ENCODE measurements at regions not wholly inside any gene's neighbourhood (a gene's known extent, or its start where the extent isn't known, plus 50 kb on each side); places are given as distances from the start of the nearest gene placed in this dataset.
A peak's percentile ranks its signal among the peaks of the same experiment; 100 is the strongest.
"Not testable (repeated sequence)": the region's sequence is repeated elsewhere in the genome, so short reads cannot be mapped to it uniquely, and the experiment has no call there.

DNA sequence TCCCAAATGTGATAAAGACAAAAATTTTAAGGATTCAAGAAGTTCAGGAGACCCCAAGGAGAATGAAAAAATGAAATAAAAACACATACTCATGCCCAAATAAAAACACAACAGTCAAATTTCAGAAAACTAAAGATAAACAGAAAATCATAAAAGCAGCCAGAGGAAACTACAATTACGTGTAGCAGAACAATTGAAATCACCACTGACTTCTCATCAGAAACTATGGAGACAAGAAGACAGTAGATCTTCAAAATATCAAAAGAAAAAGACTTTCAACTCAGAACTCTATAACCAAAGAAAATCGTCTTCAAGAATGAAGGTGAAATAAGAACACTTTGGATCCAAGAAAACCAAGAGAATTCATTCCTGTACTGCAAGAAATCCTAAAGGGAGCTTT, 54.9 kb downstream of the DIO3 start:
- no peak for DNase-seq (ENCODE audit: extremely low read depth in 1 of 2, low read depth in 1 of 2)

DNA sequence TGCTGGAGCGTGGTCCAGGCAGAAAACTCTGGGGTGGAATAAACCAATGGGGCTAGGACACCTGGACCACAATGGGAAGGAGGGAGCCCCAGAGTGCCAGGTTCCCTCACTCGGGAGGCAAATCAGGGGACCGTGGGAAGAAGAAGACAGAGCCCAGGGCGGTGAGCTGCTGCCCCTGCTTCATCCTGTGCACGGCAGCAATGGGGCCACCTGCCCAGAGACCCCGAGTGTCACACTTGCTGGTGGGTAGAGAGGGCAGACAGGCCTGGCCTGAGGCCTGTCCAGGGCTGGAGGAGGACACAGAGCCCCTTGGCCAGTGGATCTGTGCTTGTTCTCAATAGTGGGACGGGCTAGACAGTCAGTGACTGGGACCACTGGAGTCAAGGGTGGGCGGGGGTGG, 58.2 kb downstream of the DIO3 start:
- no peak for DNase-seq (ENCODE audit: extremely low read depth in 1 of 2, low read depth in 1 of 2)

DNA sequence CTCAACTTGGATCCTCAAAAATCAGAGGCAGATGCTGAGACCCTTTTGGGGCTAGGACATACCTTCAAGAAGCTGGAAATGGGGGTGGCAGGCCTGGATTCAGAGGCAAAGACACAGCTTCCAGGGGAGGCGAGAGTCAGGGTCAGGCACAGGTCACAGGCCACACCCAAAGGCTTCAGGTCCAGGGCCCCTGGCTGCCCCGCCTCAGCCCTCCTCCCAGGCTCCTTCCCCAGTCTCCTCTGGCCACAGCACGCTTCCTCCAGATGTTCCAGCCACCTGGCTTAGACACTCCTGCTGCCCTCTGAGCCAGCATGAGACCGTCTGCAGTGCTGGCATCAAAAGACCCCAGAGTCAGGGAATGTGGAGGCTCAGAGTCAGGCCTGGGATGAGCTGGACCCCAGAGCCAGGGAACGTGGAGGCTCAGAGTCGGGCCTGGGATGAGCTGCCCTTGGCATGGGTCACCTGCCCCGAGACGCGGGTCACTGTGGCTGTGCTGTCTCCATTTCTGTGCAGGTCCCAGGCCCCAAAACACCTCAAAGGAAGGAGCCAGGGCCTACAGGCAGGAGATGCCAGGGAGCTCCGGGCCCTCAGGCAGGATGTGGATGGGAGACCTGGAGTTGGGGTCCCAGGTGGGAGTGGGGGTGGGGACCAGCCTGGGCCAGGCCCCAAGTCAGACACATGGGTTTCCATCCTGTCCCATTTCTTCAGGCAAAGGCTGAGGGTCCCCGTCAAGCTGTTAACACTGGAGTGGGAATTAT, 58.9 kb downstream of the DIO3 start:
- DNase-seq (ENCODE audit: extremely low read depth in 1 of 2, low read depth in 1 of 2), result no peak

DNA sequence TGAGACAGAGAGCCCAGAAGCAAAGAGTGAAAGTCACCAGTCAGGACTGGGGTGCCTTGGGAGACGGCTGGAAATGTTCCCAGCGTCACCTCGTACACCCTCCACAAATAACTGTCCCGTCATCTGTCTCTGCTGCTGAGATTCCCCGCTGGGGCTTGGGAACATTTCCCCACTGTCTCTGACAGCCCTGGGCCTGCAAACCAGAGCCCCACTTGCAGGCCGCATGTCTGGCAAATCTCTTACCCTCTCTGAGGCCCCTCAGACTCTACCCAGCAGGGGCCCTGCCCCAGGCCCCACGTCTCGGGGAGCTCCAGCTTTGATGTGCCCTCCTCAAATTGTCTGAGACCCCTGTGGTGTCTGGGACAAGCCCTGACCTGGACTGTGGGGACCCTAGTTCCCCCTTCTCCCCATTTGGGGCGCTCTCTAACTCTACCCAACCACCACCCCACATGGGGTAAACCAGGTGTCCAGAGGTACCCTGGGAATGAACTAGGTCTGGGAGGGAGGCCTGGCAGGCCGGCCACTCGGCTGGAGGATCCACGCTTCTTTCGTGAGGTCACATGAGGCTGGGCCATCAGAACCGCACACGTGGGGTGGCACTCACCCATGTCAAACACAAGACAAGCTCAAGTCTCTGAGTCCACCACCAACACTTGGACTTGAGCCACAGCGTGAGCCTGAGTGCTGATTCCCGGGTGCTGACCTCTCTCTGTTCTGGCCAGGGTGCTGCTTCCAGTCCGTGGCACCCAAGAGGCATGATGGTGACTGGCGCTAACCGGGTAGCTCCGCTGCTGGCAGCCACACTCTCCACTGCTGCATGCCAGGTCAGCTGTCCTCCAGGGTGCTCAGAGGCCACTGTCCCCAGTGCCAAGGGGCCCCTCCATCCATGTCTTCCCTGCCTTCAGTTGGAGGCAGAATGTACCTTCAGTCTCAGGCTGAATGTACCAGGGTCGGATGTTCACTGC, 59.8 kb downstream of the DIO3 start:
- no peak for DNase-seq (ENCODE audit: extremely low read depth in 1 of 2, low read depth in 1 of 2)

DNA sequence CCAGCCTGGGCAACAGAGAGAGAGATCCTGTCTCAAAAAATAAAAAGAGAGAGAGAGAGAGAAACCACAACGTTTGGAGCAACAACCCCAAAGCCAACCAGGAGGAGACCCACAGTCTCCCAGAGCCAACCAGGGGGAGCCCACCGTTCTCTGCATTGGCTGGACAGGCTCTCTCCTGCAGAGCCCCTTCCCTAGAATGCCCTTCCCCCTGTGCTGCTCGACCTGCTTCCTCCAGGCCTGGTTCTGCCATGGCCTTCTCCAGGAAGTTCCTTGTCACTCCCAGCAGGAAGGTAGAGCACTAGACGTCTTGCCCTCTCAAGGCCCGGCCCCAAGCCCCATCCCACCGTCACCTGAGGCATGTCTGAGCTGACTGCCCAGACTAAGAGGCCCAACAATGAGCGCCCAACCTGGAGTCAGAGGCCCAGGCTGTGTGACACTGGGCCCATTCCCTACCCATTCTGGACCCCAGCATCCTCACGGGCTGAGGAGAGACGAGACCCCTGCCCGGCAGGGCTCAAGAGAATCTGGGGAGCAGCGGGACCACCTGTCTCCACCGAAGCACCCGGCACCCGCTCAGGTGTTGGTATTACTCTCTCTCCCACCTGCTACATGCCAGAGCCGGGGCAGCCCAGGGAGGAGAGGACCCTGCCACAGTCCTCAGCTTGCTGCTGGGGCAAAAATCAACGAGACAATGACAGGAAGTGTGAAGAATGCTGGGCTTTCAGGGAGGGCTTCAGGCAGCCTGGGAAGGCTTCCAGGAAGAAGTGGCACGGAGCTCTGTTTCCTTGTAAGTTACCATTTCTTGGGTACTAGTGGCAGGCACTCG, 61.2 kb downstream of the DIO3 start:
- DNase-seq (ENCODE audit: extremely low read depth in 1 of 2, low read depth in 1 of 2), result no peak

DNA sequence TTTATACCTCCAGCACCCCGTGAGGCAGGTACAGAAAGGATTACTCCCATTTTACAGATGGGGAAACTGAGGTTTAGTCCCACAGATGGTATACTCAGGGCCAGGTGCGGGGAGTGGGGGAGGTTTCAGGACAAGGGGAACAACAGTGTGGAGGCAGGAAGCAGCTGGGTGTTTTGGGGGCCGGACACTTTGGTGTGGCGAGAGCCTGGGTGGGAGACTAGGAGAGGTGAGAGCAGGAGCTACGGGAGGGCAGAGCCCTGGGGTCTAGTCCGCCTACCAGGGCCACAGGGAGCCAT, 61.7 kb downstream of the DIO3 start:
- no peak for DNase-seq (ENCODE audit: extremely low read depth in 1 of 2, low read depth in 1 of 2)

DNA sequence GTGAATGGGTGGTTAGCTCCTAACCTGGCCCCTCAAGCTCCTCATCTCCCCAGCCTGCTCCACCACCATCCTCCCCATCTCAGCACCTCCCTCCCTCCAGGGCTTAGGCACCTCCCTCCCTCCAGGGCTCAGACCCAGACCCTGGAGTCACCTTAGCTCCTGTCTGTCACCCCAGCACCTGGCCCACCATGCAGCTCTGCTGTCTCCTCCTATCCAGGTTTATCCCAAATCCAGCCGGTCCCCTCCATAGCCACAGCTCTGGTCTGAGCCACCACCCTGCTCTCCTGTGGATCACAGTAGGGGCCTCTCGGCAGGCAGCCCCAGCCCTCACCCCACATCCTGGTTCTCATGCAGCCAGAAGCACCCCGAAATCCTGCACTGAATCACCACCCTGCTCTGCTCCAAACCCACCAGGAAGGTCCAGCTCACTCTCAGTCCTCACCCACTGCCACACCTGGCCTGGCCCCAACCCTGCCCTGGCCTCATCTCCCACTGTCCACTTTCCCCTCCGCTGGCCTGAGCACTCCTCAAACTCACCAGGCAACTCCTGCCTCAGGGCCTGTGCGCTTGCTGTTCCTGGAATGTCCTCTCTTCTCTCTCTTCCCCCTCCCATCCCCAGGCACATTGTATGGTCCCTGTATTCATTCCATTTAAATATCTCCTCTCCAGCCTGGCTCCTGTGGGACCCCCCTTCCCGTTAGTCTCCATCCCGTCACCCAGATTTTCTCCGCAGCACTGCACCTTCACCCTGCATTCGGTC, 62.6 kb downstream of the DIO3 start:
- no peak for DNase-seq (ENCODE audit: extremely low read depth in 1 of 2, low read depth in 1 of 2)

DNA sequence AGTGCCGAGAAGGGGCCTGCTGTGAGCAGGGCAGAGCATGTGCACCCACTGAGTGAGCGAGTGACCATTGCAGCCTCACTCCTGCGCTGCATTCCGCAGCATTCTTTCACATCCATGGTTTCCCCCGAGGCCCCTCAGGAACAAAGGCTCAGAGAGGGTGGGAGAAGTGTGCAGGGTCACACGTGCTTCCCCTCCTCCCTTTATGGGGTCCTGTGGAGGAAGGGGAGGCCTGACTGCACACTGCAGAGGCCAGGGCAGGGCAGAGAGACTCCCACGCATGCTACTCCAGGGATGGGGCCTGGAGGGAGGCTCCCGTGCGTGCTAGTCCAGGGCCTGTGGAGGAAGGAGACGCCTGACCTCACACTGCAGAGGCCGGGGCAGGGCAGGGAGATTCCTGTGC, 63.2 kb downstream of the DIO3 start:
- DNase-seq (ENCODE audit: extremely low read depth in 1 of 2, low read depth in 1 of 2), result no peak

DNA sequence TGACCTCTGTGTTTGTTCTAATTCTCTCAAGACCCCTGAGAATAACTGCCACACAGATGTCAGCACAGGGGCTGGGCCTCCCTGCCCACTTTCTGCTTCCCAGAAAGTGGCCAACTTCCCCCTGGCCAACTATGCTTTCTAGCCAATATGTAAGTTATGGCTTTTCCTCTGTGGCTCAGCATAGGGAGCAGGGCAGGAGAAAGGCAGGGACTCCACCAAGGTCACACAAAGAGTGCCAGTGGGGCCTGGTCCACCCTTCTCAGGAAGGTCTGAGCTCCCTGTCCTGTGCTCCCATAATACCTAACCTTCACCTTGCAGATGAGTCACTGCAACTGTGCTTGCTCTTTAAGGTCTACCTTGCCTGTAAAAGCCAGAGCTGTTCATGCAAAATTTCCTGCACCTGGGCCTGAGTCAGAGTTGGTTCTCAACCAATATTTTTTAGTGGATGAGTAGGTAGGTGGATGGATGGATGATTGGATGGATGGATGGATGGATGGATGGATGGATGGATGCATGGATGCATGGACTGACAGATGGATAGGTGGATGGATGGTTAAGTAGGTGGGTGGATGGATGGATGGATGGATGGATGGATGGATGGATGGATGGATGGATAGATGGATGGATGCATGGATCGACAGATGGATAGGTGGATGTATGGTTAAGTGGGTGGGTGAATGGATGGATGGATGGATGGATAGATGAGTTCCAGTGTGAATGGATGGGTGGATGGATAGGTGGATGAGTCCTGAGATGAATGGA, 64.2 kb downstream of the DIO3 start:
- DNase-seq (ENCODE audit: extremely low read depth in 1 of 2, low read depth in 1 of 2), result no peak

DNA sequence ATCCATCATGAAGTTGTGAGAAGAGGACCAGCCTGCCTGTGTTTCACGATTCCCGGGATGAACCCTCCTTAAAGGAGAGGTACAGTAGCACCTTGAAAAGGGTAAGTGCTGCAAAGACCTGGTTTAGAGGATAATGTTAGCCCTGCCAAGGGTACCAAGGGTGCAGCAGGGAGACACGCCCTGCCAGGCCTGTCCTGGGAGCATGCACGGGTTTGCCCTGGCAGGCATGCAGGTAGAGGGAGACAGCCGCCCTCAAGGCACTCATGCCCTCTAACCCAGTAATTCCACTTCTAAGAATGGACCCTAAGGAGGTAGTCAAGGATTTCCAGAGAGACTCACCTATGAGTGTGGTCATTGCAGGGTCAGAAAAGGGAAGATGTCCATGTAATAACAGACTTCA, 65.0 kb downstream of the DIO3 start:
- DNase-seq (ENCODE audit: extremely low read depth in 1 of 2, low read depth in 1 of 2), result no peak

DNA sequence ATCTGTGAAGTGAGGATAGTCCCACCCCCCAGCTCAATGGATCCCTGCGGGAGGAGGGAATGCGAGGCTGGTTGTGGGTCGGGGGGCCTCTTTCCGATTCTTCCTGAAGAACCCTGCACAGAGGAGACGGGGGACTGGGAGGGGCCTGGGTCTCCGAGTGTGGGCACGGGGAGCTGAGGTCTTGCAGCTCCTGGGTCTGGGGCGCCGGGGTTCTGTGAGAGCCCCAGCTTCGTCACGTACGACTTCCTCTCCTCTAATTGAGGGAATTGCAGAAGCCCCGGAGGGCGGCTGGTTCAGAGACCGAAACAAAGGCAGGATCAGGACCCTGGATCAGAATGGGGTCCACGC, 66.6 kb downstream of the DIO3 start:
- DNase-seq (ENCODE audit: extremely low read depth in 1 of 2, low read depth in 1 of 2), result no peak

DNA sequence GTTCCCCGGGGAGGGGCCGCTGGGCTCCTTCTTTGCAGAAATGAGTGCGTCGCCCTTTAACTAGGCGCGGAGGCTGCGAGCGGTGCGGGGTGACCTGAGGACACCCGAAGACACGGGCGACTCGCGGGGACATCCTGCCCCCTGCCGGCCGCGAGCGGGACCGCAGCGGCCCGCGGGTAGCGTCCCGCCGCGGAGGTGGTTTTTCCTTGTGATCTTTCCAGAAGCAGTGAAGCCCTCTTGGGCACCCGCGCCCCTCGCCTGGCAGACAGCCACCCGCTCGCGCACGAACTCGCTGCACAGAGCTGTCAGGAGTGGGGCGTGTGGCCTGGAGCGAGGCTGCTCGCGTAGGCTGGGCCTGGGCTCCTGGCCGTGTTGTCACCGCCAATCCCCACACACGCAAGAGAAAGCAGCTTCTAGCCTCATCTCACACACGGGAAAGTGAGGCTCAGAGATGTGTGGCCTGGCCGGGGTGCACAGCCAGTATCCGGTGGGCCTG, 67.2 kb downstream of the DIO3 start:
- peak; percentile 44 to 55 for DNase-seq (ENCODE audit: extremely low read depth in 1 of 2, low read depth in 1 of 2)

DNA sequence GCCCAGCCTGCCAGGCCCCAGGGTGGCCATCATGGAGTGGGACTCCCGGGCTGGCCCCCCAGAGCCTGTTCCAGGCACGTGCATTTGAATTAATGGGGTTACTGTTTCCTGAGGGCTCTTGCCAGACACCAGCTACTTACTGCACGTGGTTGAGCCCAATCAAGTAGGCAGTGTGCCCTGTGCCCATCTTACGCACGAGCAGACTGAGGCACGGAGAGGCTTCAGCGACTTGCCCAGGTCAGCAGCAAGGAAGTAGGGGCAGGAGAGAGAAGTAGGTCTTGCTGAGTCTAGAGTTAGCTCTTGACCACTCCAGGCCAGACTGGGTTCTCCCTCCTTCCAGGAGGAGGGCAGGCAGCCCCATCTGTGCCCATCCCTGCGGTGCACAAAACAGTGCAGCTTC, 67.7 kb downstream of the DIO3 start:
- no peak for DNase-seq (ENCODE audit: extremely low read depth in 1 of 2, low read depth in 1 of 2)

DNA sequence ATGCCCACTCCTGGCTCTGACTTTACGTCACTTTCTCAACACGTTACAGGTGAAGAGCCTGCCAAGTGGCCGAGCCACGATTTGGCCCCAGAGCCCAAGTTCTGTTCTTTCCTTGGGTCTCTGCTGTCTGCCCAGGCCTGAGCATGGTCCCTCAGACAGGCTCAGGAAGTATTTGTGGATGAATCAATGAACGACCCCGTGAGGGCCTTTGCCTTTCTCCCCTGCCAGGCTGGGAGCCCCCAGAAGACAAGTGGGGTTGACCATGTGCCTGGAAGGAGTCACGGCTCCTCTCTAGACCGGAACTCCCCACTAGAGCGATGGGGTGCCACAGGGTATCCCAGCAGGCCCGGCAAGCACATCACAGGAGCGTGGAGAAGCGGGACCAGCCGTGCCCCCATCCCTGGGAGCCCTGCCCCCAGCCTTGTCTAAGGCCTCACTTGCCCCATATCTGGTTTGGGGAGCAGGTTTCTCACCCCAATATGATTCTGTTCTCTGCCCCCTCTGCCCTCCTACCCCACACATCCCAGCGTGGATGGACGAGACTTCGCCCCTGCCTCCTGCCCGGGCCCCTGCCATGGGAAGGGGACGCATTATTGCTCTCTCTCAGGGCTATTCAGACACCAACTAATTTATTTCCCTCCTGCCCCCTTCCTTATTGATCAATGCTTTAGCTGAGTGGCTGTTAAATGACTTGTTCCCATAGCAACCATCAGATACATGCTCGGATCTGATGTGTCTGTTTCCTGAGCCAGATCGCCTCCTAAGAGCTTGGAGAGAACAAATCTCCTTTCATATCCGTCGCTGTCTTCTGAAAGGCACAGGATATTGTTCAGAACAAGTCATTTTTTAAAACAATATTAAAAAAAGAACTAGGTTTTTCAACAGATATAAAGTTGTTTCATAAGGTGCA, 69.0 kb downstream of the DIO3 start:
- DNase-seq (ENCODE audit: extremely low read depth in 1 of 2, low read depth in 1 of 2), result no peak

DNA sequence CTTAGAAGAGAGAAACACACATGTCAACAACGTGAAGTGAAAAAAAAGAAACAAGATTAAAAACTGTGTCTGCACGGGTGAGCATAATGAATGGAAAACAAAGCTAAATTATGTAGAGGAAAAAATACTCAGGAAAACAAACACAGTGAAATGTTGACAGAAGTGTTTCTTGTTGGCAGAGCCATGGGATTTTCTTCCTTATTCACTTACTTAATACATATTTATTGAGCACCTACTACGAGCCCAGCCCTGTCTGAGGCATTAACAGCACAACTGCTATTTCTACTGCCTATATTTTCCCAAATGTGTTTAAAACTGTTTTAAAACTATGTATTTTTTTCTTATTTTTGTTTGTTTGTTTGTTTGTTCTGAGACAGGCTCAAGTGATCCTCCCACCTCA, 69.9 kb downstream of the DIO3 start:
- DNase-seq (ENCODE audit: extremely low read depth in 1 of 2, low read depth in 1 of 2), result no peak

DNA sequence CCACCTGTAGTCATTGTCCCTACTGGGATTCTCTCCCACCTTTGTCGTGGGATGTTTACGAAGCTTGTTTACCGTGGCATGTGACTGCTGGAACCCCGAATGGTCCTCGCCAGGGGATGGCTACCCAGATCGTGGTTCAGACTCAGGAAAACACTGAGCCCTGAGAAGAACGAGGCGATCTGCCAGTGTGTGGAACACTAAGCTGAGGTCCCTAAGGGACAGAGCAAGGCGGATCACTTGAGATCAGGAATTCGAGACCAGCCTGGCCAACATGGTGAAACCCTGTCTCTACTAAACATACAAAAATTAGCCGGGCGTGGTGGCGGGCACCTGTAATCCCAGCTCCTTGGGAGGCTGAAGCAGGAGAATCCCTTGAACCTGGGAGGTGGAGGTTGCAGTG, 70.7 kb downstream of the DIO3 start:
- not testable (repeated sequence) for DNase-seq (ENCODE audit: extremely low read depth in 1 of 2, low read depth in 1 of 2)

DNA sequence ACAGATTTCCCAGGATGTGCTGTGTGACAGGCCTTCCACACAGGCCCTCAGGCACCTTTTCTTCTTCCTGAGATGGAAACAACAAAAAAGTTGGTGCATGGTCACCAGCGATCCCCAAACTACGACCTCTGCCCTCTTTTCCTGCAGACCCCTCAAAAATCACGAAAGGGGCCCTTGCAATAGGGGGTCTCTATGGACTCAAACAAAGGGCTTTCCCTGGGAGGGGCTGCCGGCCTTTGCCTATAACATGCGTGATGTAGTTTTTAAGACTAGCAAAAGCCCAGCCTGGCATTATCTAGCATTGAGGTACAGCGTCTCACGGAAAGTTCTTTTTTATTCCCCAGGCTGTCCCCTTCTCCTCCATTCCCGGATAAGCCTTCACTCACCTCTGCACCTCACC, 71.2 kb downstream of the DIO3 start:
- no peak for DNase-seq (ENCODE audit: extremely low read depth in 1 of 2, low read depth in 1 of 2)

DNA sequence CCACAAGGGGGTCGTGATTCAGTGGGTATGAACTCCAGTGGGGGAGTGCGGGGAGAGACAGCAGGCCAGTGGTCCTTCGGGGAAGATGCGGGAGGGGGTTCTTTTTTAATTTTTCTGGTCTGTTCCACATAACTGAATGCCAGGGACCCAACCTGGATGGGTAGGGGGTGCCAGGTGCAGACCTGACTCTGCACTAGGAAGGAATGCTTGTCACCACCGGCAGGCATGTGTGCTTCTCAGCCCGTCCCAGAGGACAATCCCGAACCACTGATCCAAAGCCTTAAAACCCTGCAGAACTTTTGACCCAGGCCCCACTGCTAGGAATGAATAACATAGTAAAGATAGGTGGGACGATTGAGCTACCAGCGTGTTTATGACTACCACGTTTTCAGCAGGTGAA, 72.0 kb downstream of the DIO3 start:
- DNase-seq (ENCODE audit: extremely low read depth in 1 of 2, low read depth in 1 of 2), result no peak
